Stimulated activated memory B cell treated with anti-CD40 and anti-IgM and Interleukin-4, amounts not matched to agents 10 μg/mL and 1 μg/mL and 100 μg/mL, for 72 hours (primary cell): ENCODE measurements at regions not wholly inside any gene's neighbourhood (a gene's known extent, or its start where the extent isn't known, plus 50 kb on each side); places are given as distances from the start of the nearest gene placed in this dataset.
"Not testable (repeated sequence)": the region's sequence is repeated elsewhere in the genome, so short reads cannot be mapped to it uniquely, and the experiment has no call there.

Source experiments
- ATAC-seq: fragments of 150-1000 bp; cut with Tn5 transposase; 2 replicates; pipeline ENCODE4 v1.10.0; 2021
- H3K27ac Mint-ChIP-seq: one replicate; pipeline ENCODE4 v1.8.0; 2022; ENCODE audit warnings: mild to moderate bottlenecking, mixed read lengths
- H3K27me3 Mint-ChIP-seq: one replicate; pipeline ENCODE4 v1.8.0; 2022; ENCODE audit warnings: mixed read lengths
- H3K36me3 Mint-ChIP-seq: one replicate; pipeline ENCODE4 v1.8.0; 2022; ENCODE audit warnings: mixed read lengths
- H3K4me1 Mint-ChIP-seq: one replicate; pipeline ENCODE4 v1.8.0; 2022; ENCODE audit warnings: mixed read lengths
- H3K4me3 Mint-ChIP-seq: one replicate; pipeline ENCODE4 v1.8.0; 2022; ENCODE audit warnings: mild to moderate bottlenecking, moderate library complexity, mixed read lengths
- H3K9me3 Mint-ChIP-seq: one replicate; pipeline ENCODE4 v1.8.0; 2022; ENCODE audit warnings: mixed read lengths

- H3K27me3 Mint-ChIP-seq, H3K4me3 Mint-ChIP-seq: not testable (repeated sequence)
Measured at GRCh38 chr2:95654897-95655296, 63.1 kb downstream of the TRIM43 start.

DNA sequence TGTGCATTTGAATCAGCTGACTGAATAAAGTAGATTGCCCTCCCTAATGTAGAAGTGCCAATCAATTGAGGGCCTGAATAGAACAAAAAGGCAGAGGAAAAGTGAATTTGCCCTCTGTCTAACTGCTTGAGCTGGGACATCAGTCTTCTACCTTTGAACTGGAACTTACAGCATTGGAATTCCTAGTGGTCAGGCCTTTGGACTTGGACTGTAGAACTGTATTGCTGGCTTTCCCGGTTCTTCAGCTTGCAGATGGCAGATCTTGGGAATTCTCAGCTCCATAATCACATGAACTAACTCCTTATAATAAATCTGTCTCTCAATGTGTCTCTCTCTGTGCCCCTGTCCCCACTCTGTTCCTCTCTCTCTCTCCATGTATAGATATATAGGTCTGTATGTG, 64.8 kb downstream of the TRIM43 start:
- H3K4me3 Mint-ChIP-seq, H3K27me3 Mint-ChIP-seq, H3K36me3 Mint-ChIP-seq, H3K9me3 Mint-ChIP-seq, H3K4me1 Mint-ChIP-seq, H3K27ac Mint-ChIP-seq, ATAC-seq: not testable (repeated sequence)

More at GRCh38 chr2:95654897-95655296, 63.1 kb downstream of the TRIM43 start:
- not testable (repeated sequence) for H3K4me1 Mint-ChIP-seq, H3K9me3 Mint-ChIP-seq, H3K27ac Mint-ChIP-seq, ATAC-seq, H3K36me3 Mint-ChIP-seq

DNA sequence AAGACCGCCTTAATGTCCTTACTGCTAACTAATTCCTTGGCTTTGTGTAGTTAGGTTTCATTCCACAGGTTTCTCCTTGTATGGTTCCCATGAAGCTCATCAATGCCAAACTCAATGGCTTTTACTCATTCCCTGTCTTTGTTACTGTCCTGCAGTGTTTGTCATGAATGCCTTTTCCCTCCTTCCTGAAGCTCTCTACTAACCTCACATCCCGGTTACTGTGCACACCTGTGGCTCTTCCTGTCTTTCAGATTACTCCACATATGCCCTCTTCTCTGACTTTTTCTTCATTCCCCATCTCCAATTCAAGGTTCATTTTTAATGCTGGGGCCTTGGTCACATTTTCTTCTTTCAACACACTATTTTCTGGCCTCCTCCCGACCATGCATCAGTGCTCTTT, 66.1 kb downstream of the TRIM43 start:
- H3K27ac Mint-ChIP-seq, H3K4me1 Mint-ChIP-seq, ATAC-seq, H3K36me3 Mint-ChIP-seq, H3K9me3 Mint-ChIP-seq, H3K4me3 Mint-ChIP-seq: not testable (repeated sequence)
- H3K27me3 Mint-ChIP-seq = peaks cover 12% of the 10 kb centered on the region

- not testable (repeated sequence) for ATAC-seq, H3K27ac Mint-ChIP-seq, H3K4me3 Mint-ChIP-seq, H3K9me3 Mint-ChIP-seq, H3K36me3 Mint-ChIP-seq
- peaks cover 17% of the 10 kb centered on the region for H3K4me1 Mint-ChIP-seq
- H3K27me3 Mint-ChIP-seq = peaks cover 26% of the 10 kb centered on the region
Measured at GRCh38 chr2:95660766-95661562, 69.2 kb downstream of the TRIM43 start.

GRCh38 chr2:95663471-95664441, 72.0 kb downstream of the TRIM43 start:
- ATAC-seq = peak; percentile 58
- Mint-ChIP-seq H3K27me3 (peaks cover 26% of the 10 kb centered on the region), H3K27ac (peak overlapping the region; percentile 58), H3K4me1 (peaks cover 23% of the 10 kb centered on the region), H3K4me3 (peak overlapping the region; percentile 57)
- not testable (repeated sequence) for H3K9me3 Mint-ChIP-seq, H3K36me3 Mint-ChIP-seq

DNA sequence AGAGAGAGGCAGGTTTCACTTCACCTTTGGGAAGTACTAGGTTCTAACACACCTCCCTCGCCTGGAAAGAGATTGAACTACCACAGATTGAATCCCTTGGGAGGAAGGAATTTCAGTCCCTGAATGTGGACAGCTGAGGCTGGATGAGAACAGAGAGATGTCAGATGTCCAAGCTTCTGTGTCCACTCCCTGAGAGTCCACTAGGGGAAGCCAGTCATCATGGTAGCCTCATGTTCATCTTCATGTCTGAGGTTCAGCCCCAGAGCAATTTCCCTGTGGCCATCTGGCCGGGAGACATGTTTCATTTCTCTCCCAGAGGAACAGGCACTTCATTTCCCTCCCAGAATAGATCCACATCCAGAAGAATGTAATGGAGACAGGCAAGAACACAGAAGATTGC, 74.8 kb downstream of the TRIM43 start:
- H3K4me3 Mint-ChIP-seq, H3K36me3 Mint-ChIP-seq, H3K9me3 Mint-ChIP-seq, H3K27ac Mint-ChIP-seq, ATAC-seq: not testable (repeated sequence)
- peaks cover 39% of the 10 kb centered on the region for H3K4me1 Mint-ChIP-seq
- H3K27me3 Mint-ChIP-seq = peaks cover 21% of the 10 kb centered on the region

DNA sequence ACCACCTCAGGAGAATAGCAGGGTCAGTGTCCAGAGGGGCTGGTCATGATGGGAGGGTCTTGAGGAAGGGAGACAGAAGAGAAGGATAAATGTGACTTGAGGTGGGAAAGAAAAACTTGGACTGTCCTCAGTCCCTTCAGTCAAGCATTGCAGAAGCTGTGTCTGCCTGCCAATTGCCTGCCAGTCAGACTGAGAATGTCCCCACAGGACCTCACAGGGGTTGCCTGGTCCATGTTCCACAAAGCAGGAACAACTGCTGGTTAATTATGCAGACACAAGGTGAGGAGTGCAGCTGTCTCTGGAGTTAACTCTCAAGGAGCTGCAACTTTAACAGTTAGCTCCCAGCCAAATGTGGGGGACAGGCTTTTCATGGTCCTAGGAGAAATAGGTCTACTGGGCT, 75.7 kb downstream of the TRIM43 start:
- peaks cover 14% of the 10 kb centered on the region for H3K27me3 Mint-ChIP-seq
- H3K4me1 Mint-ChIP-seq = peaks cover 39% of the 10 kb centered on the region
- no peaks in the 10 kb centered on the region for H3K9me3 Mint-ChIP-seq
- H3K4me3 Mint-ChIP-seq = no peak overlapping the region
- ATAC-seq = no peak
- H3K36me3 Mint-ChIP-seq = no peaks in the 10 kb centered on the region
- H3K27ac Mint-ChIP-seq = no peak overlapping the region

DNA sequence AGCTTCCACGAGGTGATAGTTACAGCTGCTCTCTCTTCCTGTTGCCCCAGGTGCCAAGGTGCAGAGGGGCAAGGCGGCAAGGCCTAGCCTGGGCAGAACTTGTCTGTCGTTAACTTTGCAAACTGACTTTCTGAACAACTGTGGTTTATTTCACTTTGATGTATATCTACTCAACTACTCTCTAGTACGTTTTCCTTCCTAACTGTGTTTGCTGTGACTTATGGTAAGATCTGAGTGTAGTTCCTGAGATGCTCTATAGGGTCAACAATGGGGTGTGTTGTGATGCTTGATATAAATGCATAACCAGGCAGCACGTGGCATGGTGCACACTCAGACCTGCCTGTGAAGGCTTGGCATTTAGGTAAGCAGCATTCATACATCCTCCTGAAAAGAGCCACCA, 77.1 kb downstream of the TRIM43 start:
- H3K27ac Mint-ChIP-seq = peak overlapping the region; percentile 60
- H3K4me1 Mint-ChIP-seq = peaks cover 33% of the 10 kb centered on the region
- H3K9me3 Mint-ChIP-seq, H3K27me3 Mint-ChIP-seq, H3K36me3 Mint-ChIP-seq, H3K4me3 Mint-ChIP-seq: not testable (repeated sequence)
- peak; percentile 73 for ATAC-seq

GRCh38 chr2:95669441-95669991, 77.7 kb downstream of the TRIM43 start:
- Mint-ChIP-seq H3K27me3 (peaks cover under 1% of the 10 kb centered on the region), H3K36me3 (no peaks in the 10 kb centered on the region), H3K27ac (peak overlapping the region; percentile 60), H3K4me1 (peaks cover 27% of the 10 kb centered on the region), H3K9me3 (no peaks in the 10 kb centered on the region), H3K4me3 (no peak overlapping the region)
- ATAC-seq = peak; percentile 61

- Mint-ChIP-seq H3K27me3 (no peaks in the 10 kb centered on the region), H3K36me3 (no peaks in the 10 kb centered on the region), H3K27ac (no peak overlapping the region), H3K9me3 (no peaks in the 10 kb centered on the region), H3K4me3 (no peak overlapping the region), H3K4me1 (peaks cover 26% of the 10 kb centered on the region)
- no peak for ATAC-seq
Measured at GRCh38 chr2:95670167-95670566, 78.4 kb downstream of the TRIM43 start.

DNA sequence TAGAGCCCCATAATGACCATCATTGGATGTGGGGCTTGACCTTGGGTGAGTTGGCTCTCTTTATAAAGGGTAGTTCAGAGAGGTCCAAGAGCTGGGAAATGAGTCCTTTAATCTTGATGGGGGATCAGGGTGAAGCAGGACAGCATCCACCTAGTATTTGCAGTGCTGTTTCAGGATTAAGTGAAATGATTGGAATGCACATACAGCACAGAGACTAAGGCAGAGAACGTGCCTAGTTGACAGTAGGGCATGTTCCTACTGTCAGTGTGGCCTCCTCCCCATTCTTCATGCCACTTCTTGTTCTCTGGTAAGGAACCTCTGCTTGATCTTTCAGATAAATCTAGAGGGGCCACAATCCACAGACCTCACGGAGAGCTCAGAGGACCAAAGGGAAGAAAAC, 78.9 kb downstream of the TRIM43 start:
- H3K4me1 Mint-ChIP-seq = peaks cover 25% of the 10 kb centered on the region
- no peaks in the 10 kb centered on the region for H3K36me3 Mint-ChIP-seq
- no peak overlapping the region for H3K4me3 Mint-ChIP-seq
- no peak overlapping the region for H3K27ac Mint-ChIP-seq
- H3K9me3 Mint-ChIP-seq = no peaks in the 10 kb centered on the region
- ATAC-seq = no peak
- no peaks in the 10 kb centered on the region for H3K27me3 Mint-ChIP-seq

DNA sequence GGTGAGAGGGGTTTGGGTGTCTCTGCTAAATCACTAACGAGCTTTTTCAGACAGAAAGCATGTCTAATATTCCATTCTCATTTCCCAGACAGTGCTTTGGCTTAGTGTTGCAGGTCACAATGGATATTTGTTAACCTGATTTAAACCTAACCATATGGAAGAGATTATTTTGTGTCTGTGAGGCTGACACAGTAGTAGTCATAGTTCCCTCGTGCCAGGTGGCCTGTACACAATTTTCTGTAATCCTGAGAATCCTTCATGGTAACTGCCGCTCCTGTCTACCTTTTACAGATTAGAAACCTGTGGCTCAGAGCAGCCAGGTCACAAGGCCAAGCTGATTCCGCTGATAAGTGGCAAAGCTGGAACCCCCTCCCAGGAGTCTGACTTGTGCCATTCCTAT, 79.4 kb downstream of the TRIM43 start:
- not testable (repeated sequence) for H3K36me3 Mint-ChIP-seq, H3K27ac Mint-ChIP-seq, ATAC-seq, H3K27me3 Mint-ChIP-seq, H3K9me3 Mint-ChIP-seq, H3K4me3 Mint-ChIP-seq
- H3K4me1 Mint-ChIP-seq = peaks cover 20% of the 10 kb centered on the region

GRCh38 chr2:95671992-95672391, 80.2 kb downstream of the TRIM43 start:
- not testable (repeated sequence) for H3K36me3 Mint-ChIP-seq, H3K4me3 Mint-ChIP-seq, H3K9me3 Mint-ChIP-seq, H3K27ac Mint-ChIP-seq, H3K27me3 Mint-ChIP-seq, ATAC-seq
- H3K4me1 Mint-ChIP-seq = peaks cover 18% of the 10 kb centered on the region

- not testable (repeated sequence) for H3K36me3 Mint-ChIP-seq, H3K9me3 Mint-ChIP-seq, H3K27me3 Mint-ChIP-seq, ATAC-seq, H3K27ac Mint-ChIP-seq, H3K4me3 Mint-ChIP-seq
- peaks cover 18% of the 10 kb centered on the region for H3K4me1 Mint-ChIP-seq
Measured at GRCh38 chr2:95672500-95672899, 80.7 kb downstream of the TRIM43 start.

DNA sequence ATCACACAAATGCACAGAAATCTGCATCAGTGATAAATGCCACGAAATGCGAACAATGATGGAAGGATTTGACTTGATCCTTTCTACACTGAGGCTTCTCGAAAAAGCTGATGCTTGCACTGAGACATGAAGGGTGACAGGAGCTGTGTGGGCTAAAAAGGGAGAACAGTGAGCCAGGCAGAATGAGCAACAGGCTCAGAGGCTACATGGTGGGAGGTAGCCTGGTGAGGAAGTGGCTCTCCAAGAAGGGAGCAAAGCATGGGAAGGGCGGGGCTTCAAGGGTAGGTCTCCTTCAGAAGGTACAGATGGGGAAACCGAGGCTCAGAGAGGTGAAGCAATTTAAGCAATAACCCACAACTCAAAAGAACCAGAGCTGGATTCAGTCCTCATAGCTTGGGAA, 82.4 kb downstream of the TRIM43 start:
- Mint-ChIP-seq H3K27me3 (peaks cover 13% of the 10 kb centered on the region), H3K4me3 (no peak overlapping the region), H3K4me1 (peaks cover 12% of the 10 kb centered on the region), H3K36me3 (no peaks in the 10 kb centered on the region), H3K9me3 (no peaks in the 10 kb centered on the region), H3K27ac (no peak overlapping the region)
- no peak for ATAC-seq
